Endothelial cell of hepatic sinusoid (primary cell): ENCODE measurements at regions not wholly inside any gene's neighbourhood (a gene's known extent, or its start where the extent isn't known, plus 50 kb on each side); places are given as distances from the start of the nearest gene placed in this dataset.
"Not testable (repeated sequence)": the region's sequence is repeated elsewhere in the genome, so short reads cannot be mapped to it uniquely, and the experiment has no call there.

ENCODE experiments used
- in situ Hi-C: cut with HindIII; loops from 2 replicates; pipeline ENCODE4 v1.10.0; 2017; ENCODE audit warnings: low sequenced_read_pairs

DNA sequence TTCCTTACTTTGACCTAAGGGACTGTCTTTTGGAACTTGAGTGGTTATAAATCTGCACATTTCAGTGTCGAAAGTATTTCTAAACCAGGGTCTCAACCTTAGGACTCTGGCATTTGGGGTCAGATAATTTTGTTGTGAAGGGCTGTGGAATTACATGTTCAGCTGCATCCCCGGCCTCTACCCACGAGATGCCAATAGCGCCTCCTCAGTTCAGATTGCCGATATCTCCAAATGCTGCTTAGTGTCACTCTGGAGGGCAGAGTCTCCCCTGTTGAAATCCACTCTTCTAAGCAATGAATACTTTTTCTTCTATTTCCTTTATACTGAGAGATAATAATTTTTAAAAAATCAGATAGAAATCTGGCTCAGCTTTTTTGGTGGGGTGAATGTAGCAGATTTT is 379.4 kb upstream of the RGS6 start:
- in situ Hi-C loops, result no loop called here

DNA sequence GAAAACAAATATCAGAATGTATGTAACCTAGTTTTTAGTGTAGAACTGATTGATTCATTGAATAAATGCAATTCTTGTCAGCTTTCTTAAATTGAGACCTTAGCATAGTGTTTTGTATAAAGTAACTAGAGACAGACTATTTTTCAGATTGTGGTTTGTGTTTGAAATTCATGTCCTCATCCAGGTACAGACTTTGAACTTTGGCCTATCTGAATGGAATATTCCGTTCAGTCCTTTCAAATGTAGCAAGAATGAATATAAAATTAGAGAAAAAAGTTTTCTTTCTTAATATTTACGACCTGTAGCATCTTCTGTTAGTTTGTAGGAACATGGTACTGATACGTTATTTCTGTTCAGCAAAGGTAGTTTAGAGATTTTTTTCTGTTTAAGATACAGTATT is 378.4 kb upstream of the RGS6 start:
- in situ Hi-C loops, result no loop called here

DNA sequence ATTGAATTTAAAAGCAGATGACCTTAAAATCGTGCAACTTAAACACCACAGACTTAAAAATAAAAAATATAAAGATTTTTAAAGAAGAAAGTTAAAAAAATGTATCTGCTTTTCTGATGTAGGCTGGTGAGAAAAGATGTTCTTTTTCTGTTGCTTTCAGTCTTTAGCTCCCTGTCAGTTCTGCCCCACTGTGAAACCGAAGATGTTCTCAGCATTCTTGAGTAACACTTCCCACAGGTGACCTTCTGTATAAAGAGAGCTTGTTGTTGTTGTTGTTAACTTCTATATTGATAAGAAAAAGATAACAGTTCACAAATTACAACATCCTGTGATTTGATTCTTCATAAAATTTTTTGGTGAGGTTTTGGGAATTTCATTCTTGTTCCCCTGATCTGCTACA is 377.9 kb upstream of the RGS6 start:
- in situ Hi-C loops, result no loop called here

DNA sequence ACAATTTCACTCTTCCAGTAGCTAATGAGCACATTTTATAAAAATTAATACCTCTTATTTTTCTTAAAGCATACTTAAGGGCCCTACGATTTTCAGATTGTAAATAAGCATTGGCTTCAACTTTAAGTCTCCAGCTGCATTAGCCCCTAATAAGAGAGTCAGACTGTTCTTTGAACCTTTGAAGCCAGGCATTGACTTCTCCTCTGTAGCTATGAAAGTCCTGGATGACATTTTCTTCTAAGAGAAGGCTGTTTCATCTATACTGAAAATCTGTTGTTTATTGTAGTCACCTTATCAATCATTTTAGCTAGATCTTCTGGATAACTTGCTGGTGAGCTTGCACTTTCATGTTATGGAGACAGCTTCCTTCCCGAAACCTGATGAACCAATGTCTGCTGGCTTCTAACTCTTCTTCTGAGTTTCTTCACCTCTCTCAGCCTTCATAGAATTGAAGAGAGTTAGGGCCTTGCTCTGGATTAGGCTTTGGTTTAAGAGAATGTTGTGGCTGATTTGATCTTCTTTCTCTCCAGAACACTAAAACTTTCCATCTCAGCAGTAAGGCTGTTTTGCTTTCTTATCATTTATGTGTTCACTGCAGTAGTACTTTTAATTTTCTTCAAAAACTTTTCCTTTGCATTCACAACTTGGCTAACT is 377.1 kb upstream of the RGS6 start:
- in situ Hi-C loops, result no loop called here

DNA sequence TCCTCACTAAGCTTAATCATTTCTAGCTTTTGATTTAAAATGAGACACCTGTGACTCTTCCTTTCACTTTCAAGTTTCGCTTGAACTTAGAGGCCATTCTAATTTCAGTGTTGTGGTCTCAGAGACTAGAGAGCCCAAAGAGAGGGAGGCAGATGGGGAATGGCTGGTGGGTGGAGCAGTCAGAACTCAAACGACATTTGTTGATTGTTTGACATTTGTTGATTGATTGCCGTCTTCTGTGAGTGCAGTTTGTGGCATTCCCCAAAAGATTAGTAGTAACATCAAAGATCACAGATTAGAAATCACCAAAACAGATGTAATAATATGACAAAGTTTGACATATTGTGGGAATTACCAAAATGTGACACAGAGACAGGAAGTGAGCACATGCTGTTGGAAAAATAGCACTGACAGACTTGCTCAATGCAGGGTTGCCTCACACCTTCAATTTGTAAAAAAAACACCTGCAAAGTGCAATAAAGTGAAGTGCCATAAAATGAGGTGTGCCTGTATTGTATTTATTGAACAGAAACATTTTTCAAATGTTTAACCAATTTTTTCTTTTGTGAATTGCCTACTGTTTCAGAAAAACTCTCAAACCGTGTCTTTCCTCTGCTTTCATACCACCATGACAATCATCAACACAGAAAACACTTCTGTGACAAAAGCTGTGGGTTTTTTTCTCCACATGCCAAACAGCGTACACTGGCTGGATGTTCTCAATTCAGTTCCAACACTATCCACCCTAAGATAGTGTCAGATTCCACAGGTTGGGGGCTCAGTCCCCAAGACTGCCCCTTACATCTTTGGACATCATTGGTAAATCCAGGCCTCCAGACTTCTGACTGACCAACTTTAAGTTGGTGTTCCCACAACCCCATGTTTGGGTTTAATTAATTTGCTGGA is 376.3 kb upstream of the RGS6 start:
- in situ Hi-C loops, result no loop called here

DNA sequence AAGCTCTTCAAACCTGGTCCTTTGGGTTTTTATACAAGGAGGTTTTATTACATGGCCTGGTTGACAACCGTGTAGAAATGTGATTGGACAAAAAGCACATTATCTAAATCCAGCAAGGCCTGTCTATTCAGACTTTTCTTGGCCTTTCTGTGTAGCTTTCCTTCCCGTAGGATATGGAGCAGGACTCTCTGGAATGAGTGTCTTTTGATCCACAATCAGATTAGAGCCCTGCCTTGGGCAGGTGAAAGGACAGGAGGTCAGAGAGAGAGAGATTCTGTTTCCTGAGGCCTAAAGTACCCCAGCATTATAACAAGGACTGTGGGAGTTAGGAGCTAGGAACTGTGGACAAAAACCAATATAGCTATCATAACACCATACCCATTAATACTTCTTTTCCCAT is 375.5 kb upstream of the RGS6 start:
- in situ Hi-C loops, result no loop called here

DNA sequence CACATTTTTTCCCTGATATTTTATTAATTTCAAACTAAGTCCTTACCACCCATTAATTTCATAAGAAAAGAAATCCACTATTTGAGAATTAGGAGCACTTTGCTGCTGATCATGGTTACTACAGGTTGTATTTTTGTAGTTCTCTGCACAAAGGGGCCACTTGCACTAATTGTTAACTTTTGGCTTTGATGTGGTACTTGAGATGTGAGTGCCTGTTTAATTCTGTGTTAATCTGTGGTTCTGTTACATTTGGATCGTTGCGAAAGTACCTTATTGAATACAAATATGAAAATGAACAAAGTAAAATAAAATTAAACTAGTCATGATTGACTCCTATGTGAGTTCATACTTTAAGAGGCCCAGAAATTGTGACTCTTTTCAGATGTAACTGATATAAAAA is 374.9 kb upstream of the RGS6 start:
- in situ Hi-C loops, result no loop called here

DNA sequence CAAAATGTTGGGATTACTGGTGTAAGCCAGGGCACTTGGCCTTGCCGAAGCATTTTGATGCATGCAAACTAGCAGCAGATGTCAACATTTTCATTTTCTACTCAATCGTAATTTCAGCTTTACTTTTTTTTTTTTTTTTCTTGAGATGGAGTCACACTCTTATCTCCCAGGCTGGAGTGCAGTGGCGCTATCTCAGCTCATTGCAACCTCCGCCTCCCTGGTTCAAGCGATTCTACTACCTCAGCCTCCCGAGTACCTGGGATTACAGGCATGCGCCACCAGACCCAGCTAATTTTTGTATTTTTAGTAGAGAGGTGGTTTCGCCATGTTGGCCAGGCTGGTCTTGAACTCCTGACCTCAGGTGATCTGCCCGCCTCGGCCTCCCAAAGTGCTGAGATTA is 373.3 kb upstream of the RGS6 start:
- in situ Hi-C loops, result not testable (repeated sequence)

DNA sequence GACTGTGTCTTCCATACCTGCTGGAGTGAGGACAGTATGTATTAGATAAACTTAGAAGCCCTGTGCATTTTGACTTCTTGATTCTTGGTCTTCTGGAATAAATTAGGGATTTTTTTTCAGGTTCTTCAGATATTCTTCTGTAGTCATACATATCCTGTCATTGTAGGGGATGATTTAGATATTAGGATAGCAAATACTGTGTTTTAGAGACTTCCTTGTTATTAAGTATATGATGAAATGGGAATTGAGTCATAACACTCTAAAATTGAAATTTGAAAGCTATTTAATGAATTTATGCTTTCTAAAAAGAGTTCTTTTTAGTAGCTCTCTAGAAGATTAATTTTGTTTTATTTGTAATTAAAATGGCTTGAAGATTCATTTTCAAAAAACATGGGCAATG is 371.5 kb upstream of the RGS6 start:
- in situ Hi-C loops, result no loop called here

DNA sequence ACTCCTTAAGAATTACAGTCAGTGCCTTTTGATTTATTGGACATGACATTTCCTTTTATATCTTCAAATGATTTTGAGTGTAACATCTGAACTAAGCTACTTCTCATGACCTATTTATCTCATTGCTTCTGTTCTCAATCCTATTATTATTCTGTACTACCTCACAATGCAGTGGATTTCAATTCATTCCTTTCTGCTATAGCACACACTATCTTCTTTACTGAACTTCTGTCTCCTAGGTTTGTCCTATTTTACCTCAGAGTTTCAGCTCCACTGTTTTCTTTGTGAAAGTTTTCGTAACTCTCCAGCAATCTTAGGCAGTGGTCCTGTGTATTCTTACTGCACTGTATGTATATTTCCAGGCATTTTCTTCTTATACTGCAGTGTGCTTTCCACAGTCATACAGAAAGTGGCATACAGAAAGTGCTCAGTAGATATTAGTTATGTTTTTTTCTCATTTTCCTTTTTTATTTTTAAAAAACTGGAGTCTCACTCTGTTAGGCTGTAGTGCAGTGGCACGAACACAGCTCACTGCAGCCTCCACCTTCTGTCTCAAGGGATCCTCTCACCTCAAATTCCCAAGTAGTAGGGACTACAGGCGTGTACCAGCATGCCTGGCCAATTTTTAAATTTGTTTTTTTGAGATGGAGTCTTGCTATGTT is 368.6 kb upstream of the RGS6 start:
- in situ Hi-C loops, result no loop called here

DNA sequence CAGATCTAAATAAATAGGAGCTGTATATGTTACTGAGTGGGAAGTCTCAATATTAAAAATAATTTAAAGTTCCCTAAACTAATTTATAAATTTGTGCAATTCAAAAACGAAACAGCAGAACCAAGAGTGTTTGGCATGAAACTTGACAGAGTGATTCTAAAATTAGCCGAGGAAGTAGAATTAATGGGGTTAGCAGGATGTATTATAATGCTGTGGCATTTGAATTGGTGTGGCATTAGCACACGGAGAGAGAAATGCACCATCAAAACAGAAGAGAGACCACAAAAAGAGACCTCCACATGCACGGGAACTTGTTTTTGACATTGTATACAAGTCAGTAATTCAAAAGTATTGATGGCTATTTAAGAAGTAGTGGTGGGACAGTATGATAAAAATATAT is 366.0 kb upstream of the RGS6 start:
- in situ Hi-C loops, result no loop called here

DNA sequence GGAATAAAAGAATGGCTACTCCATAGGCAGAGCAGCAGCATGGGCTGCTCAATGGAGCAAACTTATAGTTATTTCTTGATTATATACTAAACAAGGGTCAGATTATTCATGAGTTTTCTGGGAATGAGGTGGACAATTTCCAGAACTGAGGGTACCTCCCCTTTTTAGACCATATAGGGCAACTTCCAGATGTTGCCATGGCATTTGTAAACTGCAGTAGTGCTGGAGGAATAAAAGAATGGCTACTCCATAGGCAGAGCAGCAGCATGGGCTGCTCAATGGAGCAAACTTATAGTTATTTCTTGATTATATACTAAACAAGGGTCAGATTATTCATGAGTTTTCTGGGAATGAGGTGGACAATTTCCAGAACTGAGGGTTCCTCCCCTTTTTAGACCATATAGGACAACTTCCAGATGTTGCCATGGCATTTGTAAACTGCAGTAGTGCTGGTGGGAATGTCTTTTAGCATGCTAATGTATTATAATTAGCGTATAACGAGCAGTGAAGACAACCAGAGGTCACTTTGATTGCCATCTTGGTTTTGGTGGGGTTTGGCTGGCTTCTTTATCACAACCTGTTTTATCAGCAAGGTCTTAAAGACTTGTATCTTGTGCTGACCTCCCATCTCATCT is 364.6 kb upstream of the RGS6 start:
- in situ Hi-C loops, result not testable (repeated sequence)

DNA sequence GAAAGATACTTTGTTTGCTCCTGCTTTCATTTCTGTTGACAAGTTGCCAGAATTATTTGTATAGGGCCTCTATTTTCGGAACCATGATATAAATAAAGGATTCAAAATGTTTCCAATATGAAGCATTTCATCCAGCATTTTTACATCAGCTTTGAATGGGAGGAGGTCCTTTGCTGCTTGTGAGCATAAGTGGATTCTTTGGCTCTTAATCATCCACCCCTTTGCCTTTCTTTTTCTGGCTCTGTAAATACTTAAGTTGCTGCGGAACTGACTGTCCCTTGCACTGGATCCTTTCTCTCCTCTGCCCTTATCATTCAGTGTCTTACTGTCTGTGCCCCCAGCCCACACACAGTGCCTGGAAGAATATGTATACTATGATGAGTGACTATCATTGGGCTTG is 357.3 kb upstream of the RGS6 start:
- in situ Hi-C loops, result no loop called here

DNA sequence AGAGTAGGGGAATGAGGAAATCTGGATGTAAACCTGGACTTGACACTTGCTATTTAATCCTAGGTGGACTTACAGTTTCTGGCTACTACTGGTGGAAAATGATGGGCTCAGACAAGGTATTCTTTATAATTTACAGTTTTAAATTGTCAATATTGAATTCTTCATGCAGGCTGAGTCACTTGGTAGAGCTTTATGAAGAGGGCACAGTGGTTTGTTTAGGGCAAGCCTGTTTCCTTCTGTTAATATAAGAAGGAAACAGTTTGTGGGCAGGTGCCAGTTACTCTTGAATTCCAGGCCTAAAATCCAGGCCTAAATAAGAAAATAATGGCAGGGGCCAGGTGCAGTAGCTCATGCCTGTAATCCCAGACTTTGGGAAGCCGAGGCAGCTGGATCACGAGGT is 355.8 kb upstream of the RGS6 start:
- in situ Hi-C loops, result no loop called here

DNA sequence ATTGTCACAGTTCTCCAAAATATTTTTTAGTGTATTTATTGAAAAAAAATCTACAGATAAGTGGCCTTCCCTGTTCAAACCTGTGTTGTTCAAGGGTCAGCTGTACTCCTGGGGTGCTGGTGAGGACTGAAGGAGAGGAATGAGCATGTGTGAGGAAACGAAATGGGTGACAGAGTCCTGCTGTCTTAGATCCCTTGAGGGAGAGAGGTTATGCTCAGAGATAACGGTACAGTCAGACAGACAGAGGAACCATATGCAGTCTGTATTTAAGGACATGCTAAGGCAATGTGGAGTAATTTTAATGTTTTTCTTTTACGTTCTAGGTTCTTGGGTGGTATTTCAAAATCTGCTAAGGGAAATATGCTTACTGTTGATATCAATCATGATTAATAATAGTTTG is 352.9 kb upstream of the RGS6 start:
- in situ Hi-C loops, result no loop called here

DNA sequence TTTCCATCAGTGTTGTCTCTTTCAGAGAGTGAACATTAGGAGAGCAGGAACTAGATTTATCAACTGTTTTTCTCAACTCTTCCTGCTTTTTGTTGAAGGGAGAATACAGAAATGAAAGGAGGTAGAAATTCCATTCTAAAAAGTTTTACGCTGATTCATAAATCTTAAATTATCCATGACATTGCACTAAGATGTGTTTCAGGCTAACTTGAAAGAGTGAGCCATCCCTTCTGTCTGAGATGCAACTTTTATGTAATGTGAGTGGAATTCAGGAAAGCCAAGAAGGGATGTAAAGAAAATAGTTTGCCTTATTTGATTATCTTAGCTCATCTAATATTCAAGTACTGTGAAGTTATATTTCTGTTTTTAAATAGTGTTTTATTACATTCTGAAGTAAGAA is 349.5 kb upstream of the RGS6 start:
- in situ Hi-C loops, result no loop called here

DNA sequence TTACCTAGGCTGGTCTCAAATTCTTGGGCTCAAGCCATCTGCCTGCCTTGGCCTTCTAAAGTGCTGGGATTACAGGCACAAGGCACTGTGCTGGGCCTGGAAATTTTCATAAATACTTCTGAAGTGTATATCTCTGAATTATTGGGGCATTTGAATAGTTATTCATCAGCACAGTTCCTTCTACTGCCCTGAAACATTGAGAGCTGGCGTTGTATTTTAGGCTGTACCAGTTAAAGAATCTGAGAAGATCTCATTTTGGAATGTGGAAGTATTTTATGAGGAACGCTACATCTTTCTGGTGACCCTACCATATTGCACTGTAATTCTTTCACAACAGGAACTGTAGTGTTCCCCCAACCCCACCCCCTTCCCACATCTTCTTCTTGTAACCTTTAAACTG is 349.0 kb upstream of the RGS6 start:
- in situ Hi-C loops, result no loop called here

DNA sequence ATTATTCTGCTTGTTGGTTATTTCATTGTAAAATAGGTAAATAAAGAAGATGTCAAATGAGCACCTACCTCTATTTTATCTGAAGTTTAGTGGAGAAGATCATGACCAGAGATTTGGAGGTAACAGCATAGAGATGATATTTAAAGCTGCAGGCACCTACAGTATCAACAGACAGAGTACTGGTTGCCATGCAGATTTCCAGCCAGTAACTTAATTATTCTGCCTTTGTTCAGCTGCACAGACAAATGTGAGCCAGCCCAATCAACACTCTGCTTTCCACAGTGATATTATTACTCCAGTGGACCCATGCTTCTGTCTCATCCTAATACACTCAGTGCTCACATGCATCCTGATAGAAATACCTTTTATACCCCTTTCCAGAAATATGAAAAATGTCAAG is 348.5 kb upstream of the RGS6 start:
- in situ Hi-C loops, result no loop called here

DNA sequence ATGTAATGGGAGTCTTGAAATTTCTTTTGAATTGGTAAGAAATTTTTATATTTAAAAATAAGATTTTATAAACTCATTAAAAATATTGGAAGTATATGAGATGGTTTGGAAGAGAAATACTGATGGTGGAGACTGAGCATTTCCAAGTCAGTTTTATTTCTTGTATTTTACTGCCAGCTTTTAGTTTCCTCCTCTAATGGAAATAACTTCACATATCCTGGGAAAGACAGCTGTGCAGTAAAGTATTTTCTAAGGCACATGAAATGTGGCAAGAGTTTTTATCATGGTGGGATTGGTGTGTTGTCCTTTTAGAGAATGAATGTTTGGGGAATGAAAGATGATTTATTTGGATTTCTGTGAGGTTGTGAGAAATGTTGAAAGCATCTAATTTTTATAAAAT is 346.9 kb upstream of the RGS6 start:
- in situ Hi-C loops, result no loop called here

DNA sequence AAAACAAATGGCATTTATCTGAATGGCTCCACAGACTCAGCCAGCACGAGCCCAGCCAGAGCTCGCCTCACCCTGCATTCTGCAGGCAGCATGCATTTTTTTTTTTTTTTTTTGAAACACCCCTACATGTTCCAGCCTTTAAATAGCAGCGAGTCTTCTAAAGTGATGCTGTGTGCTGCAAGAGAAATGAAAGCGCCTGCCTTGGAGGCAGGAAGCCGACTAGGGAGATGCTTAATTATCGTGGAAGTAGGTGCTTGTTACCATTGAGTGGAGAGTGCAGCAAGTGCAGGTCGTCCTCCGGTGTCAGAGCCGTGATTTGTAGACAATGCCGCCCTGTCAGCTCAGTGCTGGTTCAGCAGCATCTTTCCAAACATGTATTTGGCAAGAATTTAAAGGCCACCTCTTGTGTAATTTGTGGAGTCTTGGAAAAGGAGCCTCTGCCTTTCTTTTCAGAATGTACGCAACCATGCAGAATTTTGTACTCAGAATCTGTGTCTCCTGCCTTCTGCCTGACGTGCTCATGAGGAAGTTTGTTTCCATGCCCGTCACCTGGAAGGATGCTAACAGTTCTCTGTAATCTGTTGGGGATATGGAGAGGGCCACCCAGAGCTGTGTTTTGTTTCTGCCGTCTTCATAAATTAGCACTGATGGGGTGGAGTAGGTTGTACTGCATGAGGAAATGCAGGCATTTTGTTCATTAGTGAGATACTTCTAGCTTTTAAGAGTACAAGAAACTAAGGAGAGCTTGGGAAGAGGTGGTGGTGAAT is 345.9 kb upstream of the RGS6 start:
- in situ Hi-C loops, result no loop called here

DNA sequence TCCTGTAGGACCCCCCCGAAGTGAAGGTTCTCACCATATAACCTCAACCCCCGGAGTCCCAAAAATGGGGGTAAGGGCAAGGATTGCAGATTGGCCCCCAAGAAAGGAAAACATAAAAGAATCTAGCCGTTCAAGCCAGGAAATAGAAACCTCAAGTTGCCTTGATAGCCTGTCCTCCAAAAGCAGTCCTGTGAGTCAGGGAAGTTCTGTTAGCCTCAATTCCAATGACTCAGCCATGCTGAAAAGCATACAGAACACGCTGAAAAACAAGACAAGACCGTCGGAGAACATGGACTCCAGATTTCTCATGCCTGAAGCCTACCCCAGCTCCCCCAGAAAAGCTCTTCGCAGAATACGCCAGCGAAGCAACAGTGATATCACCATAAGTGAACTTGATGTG is 344.2 kb upstream of the RGS6 start:
- in situ Hi-C loops, result no loop called here
